ENCODE measurements at regions not wholly inside any gene's neighbourhood (a gene's known extent, or its start where the extent isn't known, plus 50 kb on each side); places are given as distances from the start of the nearest gene placed in this dataset.

DNA sequence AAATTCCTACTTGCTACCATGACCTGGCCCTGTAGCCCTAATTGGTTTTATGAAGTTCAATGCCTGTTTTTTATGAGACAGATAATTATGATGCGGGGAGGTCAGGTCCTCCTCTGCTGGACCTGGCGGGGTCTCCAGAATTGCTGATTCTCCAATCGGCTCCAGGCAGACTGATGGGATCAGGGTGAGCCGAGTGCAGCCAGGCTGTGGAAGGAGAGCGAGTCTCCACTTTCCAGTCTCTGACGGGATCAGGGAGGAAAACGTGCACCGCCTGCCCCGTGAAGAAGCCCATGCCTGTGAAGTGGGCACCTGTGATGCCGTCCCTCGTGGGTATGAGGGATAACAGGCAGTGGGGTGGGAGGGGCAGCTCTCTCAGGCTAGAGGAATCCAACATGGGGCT lies 71.5 kb upstream of the HSPA9 start:
- no peak overlapping the region for H2AFZ ChIP-seq (ENCODE audit: low read length)
- H3K27ac ChIP-seq (ENCODE audit: low read length) = no peak overlapping the region
- intact Hi-C loops (cut with micrococcal nuclease) = no loop called here
- H3K79me2 ChIP-seq (ENCODE audit: low read length) = no peaks in the 10 kb centered on the region
- H3K9me2 ChIP-seq (replicated peaks; ENCODE audit: low read length) = no peaks in the 10 kb centered on the region
- no peak overlapping the region for H3K4me3 ChIP-seq (ENCODE audit: low read length)
- no peaks in the 10 kb centered on the region for H3F3A ChIP-seq (ENCODE audit: low read length, unreplicated experiment)
- TF ChIP-seq EZH2 (IDR thresholded peaks at IDR 0.05; ENCODE audit: low read length, unreplicated experiment) (no peak), EZH2phosphoT487 (IDR thresholded peaks at IDR 0.05; ENCODE audit: borderline replicate concordance, low read length) (no peak)
- TF ChIP-seq, protein P1, sequence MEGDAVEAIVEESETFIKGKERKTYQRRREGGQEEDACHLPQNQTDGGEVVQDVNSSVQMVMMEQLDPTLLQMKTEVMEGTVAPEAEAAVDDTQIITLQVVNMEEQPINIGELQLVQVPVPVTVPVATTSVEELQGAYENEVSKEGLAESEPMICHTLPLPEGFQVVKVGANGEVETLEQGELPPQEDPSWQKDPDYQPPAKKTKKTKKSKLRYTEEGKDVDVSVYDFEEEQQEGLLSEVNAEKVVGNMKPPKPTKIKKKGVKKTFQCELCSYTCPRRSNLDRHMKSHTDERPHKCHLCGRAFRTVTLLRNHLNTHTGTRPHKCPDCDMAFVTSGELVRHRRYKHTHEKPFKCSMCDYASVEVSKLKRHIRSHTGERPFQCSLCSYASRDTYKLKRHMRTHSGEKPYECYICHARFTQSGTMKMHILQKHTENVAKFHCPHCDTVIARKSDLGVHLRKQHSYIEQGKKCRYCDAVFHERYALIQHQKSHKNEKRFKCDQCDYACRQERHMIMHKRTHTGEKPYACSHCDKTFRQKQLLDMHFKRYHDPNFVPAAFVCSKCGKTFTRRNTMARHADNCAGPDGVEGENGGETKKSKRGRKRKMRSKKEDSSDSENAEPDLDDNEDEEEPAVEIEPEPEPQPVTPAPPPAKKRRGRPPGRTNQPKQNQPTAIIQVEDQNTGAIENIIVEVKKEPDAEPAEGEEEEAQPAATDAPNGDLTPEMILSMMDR (conservative IDR thresholded peaks at IDR 0.05; ENCODE audit: low read depth, low read length) = no peak
- no peaks in the 10 kb centered on the region for H3K4me1 ChIP-seq (ENCODE audit: insufficient read depth, low read length)
- H4K20me1 ChIP-seq (ENCODE audit: low read length) = no peaks in the 10 kb centered on the region
- no TSS peak for BruUV-seq (replicated peaks)
- DNase-seq (no peak), ATAC-seq (no peak)
- POLR2A ChIA-PET (ENCODE audit: unreplicated experiment) = no interaction called here
- H3K27me3 ChIP-seq (ENCODE audit: low read length) = peaks cover 7% of the 10 kb centered on the region; the same call in 1 of the 2 replicates
- CTCF ChIA-PET = no interaction called here
- H3K36me3 ChIP-seq (ENCODE audit: low read depth, low read length) = no peaks in the 10 kb centered on the region
- H3K9ac ChIP-seq (ENCODE audit: low read length) = no peak overlapping the region
- no peaks in the 10 kb centered on the region for H3K9me3 ChIP-seq (ENCODE audit: low read length)
- no peak overlapping the region for H3K4me2 ChIP-seq (ENCODE audit: low read length)

DNA sequence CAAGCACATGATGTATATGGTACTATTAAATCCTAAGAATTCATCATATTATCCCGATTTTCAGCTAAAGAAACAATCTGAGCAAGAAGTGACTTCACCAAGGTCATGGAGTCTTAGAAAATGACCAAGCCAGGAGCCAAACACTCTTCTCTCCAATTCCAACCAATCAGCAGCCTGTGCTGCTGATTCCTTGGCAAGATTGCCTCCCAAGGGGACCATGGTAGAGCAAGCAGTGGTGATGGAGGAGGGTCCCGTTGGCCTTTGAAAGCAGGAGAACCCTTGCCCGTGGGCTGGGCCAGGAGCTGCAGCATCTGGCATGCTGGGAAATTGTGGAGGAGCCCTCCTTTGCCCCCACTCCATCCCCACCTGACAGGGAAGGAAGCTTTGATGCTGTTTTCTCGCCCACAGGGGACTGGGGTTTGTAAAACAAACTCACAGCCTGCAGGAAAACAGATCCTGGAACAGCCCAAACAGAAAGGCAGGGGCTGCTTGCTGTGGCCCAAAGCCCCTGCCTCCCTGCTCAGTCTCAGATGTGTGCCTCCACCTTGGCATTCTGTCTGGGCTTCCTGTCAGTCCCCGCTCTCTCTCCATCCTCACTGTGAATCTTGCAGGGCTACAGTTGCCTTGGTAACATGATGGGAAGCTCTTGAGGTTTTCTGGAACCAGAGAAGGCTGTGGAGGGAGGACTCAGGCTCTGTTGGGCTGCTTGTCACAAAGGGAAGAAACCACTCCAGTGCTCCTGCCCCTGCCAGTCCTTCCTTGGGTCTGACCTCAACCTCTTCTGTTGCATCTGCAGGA lies 70.8 kb upstream of the HSPA9 start:
- H3K9ac ChIP-seq (ENCODE audit: low read length) = no peak overlapping the region
- no peak overlapping the region for H2AFZ ChIP-seq (ENCODE audit: low read length)
- no peaks in the 10 kb centered on the region for H3K79me2 ChIP-seq (ENCODE audit: low read length)
- ChIA-PET POLR2A (ENCODE audit: unreplicated experiment) (no interaction called here), CTCF (no interaction called here)
- no peaks in the 10 kb centered on the region for H3K36me3 ChIP-seq (ENCODE audit: low read depth, low read length)
- no peaks in the 10 kb centered on the region for H3K4me1 ChIP-seq (ENCODE audit: insufficient read depth, low read length)
- H3K4me2 ChIP-seq (ENCODE audit: low read length) = no peak overlapping the region
- TF ChIP-seq EZH2 (IDR thresholded peaks at IDR 0.05; ENCODE audit: low read length, unreplicated experiment) (no peak), EZH2phosphoT487 (IDR thresholded peaks at IDR 0.05; ENCODE audit: borderline replicate concordance, low read length) (no peak)
- TF ChIP-seq, protein P1 (conservative IDR thresholded peaks at IDR 0.05; ENCODE audit: low read depth, low read length) = no peak
- H3K9me3 ChIP-seq (ENCODE audit: low read length) = no peaks in the 10 kb centered on the region
- H4K20me1 ChIP-seq (ENCODE audit: low read length) = no peaks in the 10 kb centered on the region
- ATAC-seq (no peak), DNase-seq (no peak)
- BruUV-seq (replicated peaks) = no TSS peak
- no peak overlapping the region for H3K27ac ChIP-seq (ENCODE audit: low read length)
- intact Hi-C loops (cut with micrococcal nuclease) = no loop called here
- H3F3A ChIP-seq (ENCODE audit: low read length, unreplicated experiment) = no peaks in the 10 kb centered on the region
- no peak overlapping the region for H3K4me3 ChIP-seq (ENCODE audit: low read length)
- no peaks in the 10 kb centered on the region for H3K9me2 ChIP-seq (replicated peaks; ENCODE audit: low read length)
- peaks cover 7% of the 10 kb centered on the region; the same call in 1 of the 2 replicates for H3K27me3 ChIP-seq (ENCODE audit: low read length)

DNA sequence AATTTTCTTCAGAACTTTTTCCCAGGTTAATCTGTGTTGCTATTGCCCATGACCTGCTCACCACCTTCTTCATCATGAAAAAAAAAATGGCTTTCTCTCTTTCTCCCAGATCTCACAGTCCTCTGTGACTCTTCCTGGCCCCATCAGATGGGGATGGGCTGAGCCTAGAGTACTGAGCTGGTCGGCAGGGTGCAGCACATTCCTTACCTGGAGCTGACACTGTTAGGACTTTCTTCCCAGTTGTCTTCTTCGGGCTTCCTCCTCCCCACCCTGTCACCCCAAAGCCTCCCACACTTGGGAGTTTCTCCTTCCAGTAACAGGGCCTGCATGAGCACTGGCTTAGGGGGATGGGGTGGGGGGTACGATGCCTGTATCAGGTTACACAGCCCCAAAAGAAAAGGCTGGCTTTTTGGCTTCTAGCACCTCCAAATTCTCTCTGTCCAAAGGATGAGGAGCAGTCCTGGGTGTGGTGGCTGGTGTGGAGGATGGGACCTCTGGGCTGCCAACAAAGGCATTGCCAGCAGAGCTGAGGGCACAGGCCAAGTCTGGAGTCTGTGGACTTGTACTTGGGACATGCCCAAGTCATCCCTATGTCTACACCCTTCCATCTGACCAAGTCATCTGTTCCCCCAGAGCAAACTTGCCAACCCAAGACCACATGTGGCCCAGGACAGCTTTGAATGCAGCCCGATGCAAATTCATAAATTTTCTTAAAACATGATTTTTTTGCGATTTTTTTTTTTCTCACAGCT lies 68.0 kb upstream of the HSPA9 start:
- ATAC-seq (no peak), DNase-seq (no peak)
- H3K36me3 ChIP-seq (ENCODE audit: low read depth, low read length) = no peaks in the 10 kb centered on the region
- no peak overlapping the region for H3K4me2 ChIP-seq (ENCODE audit: low read length)
- BruUV-seq (replicated peaks) = no TSS peak
- H3K4me3 ChIP-seq (ENCODE audit: low read length) = no peak overlapping the region
- no peaks in the 10 kb centered on the region for H3K9me3 ChIP-seq (ENCODE audit: low read length)
- POLR2A ChIA-PET (ENCODE audit: unreplicated experiment) = no interaction called here
- H3K4me1 ChIP-seq (ENCODE audit: insufficient read depth, low read length) = no peaks in the 10 kb centered on the region
- no peak overlapping the region for H3K27ac ChIP-seq (ENCODE audit: low read length)
- H3K9me2 ChIP-seq (replicated peaks; ENCODE audit: low read length) = no peaks in the 10 kb centered on the region
- no peak for TF ChIP-seq EZH2 (IDR thresholded peaks at IDR 0.05; ENCODE audit: low read length, unreplicated experiment)
- TF ChIP-seq, protein P1 (conservative IDR thresholded peaks at IDR 0.05; ENCODE audit: low read depth, low read length) = 0 out of 2 replicates have a peak, but pooled peaks have one; percentile 18
- CTCF ChIA-PET = no interaction called here
- H3K27me3 ChIP-seq (ENCODE audit: low read length) = no peaks in the 10 kb centered on the region
- no peaks in the 10 kb centered on the region for H3K79me2 ChIP-seq (ENCODE audit: low read length)
- H3F3A ChIP-seq (ENCODE audit: low read length, unreplicated experiment) = no peaks in the 10 kb centered on the region
- H4K20me1 ChIP-seq (ENCODE audit: low read length) = no peaks in the 10 kb centered on the region
- H3K9ac ChIP-seq (ENCODE audit: low read length) = no peak overlapping the region
- no peak overlapping the region for H2AFZ ChIP-seq (ENCODE audit: low read length)
- intact Hi-C loops (cut with micrococcal nuclease) = no loop called here

Data from PC-3 (cell line).